Activated CD8-positive, alpha-beta memory T cell treated with anti-CD3 and anti-CD28 coated beads for 4 hours (primary cell): ENCODE measurements at regions not wholly inside any gene's neighbourhood (a gene's known extent, or its start where the extent isn't known, plus 50 kb on each side); places are given as distances from the start of the nearest gene placed in this dataset.

Experiments used
- DNase-seq, 2 donors: peaks; one replicate each; pipeline ENCODE4 v3.0.0-alpha.2; 2020; ENCODE audit warnings: low read depth in 2 of 2

DNA sequence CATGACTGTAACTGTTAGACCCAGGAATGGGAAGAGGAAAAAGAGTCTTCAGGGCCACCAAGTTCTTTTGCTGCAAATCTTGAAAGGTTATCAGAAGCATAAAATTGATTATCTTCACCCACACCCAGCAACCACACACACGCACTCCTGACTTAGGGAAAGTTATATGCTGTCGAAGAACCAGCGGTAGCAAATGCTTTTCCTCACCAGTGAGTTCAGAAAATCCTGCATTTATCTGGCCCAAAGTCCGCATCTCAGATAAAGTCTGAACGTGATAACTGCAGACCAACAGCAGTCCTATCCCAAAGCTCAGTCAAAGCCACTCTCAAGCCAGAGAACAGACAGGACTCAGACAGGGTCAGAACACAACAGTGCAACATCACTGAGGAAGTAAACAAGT lies 115.6 kb downstream of the IRS2 start:
- DNase-seq, result no peak

DNA sequence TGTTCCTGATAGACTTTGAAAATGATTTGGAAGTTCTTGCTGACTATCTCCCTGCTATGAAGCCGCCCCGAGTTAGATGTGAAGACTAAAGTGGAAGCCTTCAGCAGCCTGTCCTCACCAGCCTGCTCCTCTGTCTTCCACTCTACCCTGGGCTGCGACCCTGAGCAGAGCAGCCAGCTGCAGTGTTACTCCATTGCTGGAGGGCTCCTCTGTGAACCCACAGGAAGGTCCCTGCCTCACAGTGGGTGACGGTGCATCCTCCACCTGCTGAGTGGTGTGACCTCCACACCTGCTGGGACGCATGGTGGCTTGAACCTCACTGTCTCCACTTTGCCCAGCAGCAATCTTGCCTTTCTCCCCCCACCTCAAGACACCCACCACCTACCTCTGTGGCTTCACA lies 116.4 kb downstream of the IRS2 start:
- no peak for DNase-seq

DNA sequence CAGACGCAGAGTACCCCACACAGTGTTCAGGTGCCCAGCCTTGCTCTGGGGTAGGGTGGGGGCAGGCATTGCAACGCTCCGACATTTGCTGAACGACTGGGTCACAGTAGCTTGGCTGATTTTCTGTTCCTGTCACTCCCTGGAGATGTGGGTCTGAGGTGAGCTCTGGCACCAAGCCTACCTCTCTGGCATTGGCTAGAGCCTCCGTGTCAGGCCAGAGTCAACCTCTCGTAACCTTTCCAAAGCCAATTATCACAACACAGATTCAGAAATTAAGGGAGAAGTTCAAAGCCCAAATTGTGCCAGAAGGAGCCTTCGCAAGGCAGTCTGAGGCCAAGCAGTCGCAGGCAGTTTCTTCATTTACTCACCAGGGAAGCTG lies 117.2 kb downstream of the IRS2 start:
- no peak for DNase-seq

DNA sequence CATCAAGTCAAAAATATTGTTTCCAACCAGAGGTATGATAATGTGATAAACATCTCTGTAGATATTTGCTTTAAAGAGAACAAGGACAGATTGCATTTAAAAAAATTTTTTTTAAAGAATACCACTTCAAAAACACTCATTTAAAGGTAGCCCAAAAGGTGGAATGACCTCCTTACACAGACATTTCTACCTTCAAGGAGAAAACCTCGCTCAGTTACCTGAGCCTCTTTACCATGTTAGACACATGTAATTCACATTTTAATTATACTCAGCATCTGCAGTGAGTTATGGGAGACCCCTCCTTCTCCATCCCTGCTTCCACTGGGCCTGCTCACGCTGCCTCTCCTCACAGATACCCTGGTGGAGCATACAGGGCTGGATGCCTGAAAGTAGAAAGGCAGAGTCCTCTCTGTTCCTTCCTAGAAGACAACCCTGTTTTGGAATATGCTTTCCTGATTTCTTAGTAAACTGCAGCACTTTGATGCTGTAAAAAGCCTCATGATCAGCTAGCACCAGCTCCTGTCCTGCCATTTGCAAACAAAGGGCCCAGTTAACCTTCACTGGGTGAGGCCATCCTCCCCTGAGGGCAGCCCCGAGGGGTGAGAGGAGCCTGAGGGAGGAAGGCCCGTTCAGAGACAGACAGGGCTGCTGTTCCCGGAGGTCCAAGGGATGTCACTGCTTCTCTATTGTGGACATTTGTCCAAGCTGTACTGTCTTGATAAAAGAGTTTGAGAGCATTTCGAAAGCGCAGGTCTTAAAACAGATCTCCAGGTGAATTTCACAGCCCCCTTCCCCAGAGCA lies 117.8 kb downstream of the IRS2 start:
- DNase-seq, result no peak

DNA sequence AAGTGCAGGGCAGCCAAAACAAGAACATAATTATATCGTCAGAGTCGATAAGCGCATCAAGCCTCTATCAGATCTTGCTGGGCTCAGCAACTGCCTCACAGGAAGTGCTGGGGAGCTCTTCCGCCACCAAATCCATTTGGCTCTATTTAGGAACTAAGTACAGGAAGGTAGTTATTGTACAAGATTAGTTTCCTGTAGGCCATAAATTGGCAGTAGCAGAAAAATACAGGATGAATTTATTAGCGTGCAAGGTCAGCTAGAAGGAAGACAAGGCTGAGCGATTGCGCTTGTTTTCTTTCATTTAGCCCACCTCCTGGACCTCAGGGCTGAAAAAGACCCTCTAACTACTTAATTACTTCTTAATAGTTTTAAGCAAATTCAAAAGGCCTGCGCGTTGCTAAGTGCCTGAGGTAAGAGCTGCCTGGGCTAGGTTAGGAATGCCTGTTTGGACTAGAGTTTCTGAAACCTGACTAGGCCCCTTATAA lies 118.5 kb downstream of the IRS2 start:
- no peak for DNase-seq

DNA sequence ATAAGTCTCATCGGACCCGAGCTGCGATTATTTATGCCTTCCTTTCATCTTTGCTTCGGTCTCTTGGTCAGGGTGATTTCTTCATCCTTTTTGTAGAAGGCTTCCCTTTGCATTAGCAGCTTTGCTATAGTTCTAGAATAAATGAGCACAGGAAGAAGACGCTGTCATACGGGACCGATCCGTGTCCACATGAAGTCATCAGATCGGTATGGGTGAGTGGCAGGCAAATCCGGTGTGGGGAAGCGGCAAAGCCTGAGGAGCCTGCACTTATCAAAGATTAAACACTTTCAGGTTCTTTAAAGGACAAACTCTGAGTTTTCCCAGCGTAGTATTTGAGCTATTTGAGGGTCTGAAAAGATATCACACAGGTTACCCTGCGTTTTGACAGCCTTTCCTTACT lies 119.3 kb downstream of the IRS2 start:
- no peak for DNase-seq

DNA sequence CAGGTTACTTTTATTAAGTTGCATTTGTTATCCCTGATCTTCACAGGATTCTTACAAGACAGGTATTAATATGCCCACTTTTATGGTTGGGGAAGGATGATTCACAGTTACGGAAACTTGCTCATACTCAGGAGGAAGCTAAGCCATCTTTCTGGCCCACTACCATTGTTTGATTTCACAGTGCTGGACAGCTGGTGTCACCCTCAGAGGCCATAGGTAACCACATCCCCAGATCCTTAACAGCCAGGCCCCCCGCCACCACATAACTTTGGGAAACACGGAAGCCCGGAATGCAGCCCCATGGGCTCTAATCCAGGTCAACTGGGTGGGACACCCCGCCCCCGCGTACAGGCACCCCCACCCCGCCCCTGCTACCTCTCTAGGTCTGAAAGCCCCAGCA lies 119.7 kb downstream of the IRS2 start:
- no peak for DNase-seq

DNA sequence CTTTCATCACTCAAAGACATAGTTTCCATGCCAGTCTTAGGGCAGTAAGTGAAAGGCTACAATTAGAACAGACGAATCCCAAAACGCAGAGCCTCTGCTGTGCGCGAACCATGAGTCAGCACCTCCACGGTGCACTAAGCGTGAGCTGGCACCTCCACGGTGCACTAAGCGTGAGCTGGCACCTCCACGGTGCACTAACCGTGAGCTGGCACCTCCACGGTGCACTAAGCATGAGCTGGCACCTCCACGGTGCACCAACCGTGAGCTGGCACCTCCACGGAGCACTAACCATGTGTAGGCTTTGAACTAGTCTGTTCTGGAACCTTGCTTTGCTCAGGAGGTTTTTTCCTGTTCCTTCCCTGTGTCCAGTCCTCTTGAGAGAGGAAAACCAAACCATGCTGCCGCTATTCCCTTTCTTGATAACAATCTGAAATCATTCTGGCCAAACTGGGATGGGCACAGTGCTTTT lies 120.6 kb downstream of the IRS2 start:
- no peak for DNase-seq

DNA sequence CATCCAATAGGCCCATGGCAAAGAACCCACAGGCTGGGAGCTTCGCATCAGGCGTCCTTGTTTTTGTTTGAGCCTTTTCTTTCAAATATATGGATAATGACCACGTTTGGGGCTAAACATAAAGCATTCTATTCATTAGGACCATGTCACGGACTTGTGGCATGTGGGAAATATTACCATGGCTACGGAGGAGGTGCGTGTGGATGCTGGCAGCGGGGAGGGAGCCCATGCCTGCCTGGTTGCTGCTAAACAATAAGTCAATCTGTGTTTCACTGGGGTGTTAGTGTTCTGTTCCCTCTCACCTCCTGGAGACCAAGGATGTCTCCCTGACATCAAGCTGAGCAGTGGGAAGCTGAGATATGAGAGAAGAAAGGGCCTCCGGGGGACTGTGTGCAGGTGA lies 121.1 kb downstream of the IRS2 start:
- no peak for DNase-seq

DNA sequence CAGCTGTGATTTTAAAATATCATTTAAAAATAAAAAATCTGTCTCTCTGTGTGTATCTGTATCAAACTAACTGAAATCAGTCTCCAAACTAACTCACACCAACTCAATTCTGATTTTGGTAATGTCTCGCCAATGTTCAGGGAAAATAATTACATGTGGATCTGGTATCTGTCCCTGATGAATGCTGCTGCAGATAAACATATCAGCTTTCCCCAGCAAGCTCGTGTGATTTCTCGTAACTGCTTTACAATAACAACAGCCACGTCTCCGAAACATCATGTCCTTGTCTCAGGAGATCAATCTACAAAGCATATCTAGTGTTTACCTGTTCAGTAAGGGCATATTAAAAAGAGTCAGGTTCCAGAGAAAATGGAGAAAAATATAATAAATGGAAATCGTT lies 129.0 kb downstream of the IRS2 start:
- no peak for DNase-seq

DNA sequence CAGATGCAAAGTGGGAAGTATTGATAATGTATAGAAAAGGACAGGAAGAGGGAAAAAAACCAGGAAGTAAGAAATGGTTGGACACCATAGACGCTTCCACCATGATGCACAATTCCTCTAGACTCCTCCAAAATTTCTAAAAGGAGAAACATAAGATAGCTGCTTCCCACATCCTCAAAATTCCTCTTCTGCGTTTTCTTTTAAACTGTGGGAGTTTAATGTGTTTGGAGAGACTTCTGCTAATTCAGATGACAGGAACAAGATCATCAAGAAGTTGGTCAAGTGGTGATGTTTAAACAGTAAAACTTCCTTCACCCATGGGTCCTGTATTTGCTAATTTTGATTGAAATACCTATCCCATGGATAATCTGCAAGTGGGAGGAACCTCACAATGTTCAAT lies 130.2 kb downstream of the IRS2 start:
- DNase-seq, result no peak

DNA sequence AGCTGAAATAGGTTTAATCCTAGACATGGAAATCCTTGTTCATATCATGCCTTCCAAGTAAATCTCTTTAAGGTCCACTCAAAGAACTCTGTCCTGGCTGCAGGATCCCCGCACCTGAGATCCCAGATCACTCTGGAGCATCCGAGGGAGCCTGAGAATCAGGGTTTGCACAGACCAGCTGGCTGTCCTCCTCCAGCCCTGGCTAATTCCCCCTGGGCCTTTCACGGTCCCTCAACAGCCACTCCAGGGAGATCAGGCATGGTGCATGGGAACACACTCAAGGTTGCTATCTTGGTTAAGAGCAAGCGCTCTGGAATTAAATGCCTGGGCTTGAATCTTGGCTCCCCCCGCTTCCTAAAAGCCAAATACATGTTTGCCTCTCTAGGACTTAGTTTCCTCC lies 130.8 kb downstream of the IRS2 start:
- DNase-seq, result no peak

DNA sequence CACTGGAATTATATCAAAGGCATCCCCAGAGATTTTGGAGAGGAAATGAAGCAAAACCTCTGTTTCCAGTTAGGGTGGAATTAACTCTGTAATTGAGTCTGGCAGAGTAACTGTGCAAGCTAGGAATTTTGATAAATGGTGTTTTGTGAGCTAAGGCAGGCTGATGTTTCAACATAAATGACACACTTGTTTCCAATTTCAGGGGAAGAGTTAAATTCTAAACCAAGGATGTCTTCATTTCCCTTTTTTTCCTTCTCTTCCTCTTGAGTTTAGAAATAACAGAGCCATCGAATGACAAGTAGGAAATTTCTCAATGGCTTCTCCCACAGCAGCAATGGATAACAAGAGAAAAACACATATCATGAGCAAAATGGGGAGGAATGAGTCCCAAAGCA lies 131.2 kb downstream of the IRS2 start:
- no peak for DNase-seq

DNA sequence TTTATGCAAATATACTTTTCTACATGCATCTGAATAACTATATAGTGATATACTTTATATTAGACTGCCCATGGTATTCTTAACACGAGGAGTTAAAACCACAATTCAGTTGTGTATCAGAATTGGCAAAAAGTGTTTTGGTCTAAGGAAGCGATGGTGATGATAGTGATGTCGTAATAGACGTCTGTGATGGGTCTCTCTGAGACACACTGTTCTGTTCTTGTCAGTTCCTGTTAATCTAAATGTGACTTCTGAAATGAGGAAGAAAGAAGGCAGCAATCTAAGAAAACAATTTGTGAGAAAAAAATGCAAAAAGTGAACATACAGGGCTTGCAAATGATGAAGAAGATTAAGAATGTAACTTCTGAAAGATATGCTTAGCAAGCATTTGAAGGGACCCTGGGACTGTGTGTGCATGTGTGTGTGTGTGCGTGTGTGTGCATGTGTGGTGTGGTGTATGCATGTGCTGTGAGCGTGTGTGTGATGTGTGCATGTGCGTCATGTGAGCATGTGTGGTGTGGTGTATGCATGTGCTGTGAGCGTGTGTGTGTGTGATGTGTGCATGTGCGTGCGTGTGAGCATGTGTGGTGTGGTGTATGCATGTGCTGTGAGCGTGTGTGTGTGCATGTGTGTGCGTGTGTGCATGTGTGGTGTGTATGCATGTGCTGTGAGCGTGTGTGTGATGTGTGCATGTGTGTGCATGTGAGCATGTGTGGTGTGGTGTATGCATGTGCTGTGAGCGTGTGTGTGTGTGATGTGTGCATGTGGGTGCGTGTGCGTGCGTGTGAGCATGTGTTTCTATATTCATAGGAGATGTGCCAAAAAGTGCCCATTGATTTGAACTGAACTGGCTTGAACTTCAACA lies 131.8 kb downstream of the IRS2 start:
- no peak for DNase-seq

DNA sequence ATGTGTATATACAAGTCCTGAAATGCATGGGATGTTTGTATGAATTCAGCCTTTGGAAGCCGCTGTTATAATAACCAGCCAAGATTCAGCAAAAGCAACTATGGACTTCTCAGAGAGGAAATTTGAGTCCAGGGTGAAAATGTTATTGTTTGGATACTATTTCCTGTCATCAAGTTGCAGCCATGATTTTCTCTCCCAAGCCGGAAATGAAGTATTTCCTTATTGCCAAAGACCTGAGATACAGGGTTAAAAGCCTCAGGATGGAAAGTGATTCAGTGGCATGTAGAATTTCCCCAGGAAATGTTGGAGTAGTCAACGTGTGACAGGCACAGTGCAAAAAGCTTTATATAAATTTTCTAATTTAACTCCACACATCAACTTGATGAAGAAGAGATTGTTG lies 133.9 kb downstream of the IRS2 start:
- DNase-seq, result no peak

DNA sequence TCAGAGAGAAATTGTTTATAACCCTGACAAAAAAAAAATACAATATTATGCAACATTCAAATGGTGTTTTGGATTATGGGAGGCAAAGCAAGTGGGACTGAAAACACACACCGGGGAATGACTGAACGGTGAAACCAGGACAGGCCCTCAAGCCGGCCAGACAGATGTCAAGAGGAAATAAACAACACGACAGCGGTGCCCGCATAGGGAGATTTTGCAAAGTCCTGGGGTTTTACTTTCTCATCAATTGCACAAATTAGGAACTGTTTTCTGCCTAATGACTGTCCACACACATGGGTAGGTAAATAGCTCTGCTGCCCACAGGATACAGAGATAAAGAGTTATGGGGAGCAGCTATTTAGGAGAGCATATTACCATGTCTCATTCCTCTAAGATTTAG lies 134.5 kb downstream of the IRS2 start:
- DNase-seq, result no peak

DNA sequence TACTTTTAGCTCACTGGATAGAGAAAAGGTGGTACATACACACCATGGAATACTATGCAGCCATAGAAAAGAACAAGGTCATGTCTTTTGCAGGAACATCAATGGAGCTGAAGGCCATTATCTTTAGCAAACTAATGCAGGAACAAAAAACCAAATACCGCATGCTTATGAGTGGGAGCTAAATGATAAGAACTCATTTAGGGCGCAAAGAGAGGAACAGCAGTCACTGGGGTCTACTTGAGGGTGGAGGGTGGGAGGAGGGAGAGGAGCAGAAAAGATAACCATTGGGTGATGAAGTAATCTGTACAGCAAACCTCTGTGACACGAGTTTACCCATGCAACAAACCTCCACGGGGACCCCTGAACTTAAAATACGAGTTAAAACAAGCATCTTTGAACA lies 135.1 kb downstream of the IRS2 start:
- DNase-seq, result no peak

DNA sequence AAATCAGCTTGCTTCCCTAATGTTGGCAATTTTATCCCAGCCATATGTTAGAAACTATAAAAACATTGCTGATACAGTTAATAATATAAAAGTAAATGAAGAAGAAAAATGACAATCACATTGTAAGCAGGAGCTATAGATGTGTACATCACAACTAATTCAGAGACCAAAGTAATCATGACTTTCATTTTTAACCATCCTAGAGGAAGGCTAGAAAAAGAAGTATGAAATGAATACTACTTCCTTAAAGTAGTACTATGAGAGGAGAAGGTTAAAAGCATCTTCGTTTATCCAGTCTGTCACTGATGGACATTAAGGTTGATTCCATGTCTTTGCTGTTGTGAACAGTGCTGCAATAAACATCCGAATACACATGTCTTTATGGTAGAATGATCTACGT lies 135.5 kb downstream of the IRS2 start:
- DNase-seq, result no peak

DNA sequence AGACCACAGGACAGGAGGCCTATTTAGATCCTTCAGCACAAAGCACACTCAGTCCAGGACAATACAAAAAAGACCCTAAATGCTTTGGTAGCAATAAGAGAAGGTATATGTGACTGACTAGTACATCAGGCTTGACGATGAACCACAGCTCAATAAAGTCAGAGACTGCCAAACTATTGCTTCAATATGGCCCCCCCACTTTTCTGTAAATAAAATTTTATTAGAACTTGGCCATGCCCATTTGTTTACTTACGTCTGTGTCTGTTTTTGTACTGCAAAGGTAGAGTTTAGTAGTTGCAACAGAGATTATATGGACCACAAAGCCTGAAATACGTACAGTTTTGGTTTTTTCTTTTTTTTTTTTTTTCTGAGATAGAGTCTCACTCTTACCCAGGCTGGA lies 136.7 kb downstream of the IRS2 start:
- no peak for DNase-seq

DNA sequence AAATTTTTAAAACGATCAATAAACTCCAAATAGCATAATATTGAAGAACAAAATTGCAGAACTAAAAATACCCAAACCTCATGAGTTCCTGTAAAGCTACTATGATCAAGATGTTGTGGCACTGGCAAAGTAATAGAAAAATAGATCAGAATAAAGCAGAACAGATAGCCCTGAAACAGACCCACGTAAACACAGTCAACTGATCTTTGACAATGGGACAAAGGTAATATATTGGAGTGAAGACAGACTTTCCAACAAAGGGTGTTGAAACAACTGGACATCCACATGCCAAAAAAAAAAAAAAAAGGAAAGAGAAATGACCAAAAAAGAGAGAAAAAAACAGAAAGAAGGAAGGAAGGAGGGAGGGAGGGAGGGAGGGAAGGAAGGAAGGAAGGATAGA lies 138.7 kb downstream of the IRS2 start:
- DNase-seq, result no peak

DNA sequence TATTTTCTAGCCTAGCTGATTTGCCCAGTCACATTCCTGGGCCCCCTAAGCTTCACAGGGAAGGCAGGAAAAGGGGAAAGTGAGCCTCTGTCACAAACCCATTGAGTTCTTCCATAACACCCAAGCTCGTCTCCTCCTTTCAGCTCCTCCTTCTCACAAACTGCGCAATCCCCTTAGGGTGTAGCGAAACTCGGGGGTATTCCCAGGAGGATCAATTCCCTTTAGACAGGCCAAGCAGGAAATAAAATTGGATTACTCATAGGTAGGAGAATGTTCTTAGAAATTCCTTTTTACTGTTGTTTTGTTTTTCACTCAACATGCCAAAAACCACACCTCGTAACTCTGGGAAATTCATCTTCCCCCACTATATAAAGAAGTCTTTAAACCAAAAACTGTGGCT lies 139.3 kb downstream of the IRS2 start:
- DNase-seq, result no peak

DNA sequence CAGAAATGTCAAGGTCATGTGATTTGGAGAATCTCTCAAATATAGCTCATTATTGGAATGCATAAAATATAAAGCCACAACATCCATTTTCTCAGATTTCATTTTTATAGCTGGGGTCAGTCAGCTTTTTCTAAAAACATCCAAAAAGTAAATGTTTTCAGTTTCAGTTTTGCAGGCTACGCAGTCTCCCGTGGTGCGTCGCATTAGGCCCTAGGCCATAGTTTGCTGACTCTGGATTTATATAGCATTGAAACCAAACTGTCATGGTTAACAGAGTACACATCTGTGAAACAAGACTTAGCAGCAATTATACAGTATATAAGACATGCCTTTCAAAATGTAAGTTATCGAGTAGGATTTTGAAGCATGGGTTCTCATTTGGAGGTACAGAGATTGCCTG lies 140.0 kb downstream of the IRS2 start:
- DNase-seq, result no peak

DNA sequence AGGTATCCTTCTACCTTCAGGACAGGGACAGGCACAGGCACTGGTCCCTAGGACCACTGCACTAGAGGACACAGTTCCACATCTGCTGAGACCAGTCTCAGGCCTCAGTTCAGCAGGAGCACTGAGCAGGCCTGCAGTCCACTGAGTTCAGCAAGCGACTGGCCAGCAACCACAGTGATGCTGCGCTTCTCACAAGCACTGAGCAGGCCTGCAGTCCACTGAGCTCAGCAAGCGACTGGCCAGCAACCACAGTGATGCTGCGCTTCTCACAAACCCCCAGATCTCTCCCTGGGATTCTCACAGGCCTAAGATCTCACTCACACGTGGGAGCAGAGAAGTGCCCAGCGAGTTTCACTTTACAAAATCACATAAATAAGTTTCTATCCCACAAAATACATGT lies 140.6 kb downstream of the IRS2 start:
- no peak for DNase-seq
